GM20000 (cell line): ENCODE measurements at regions not wholly inside any gene's neighbourhood (a gene's known extent, or its start where the extent isn't known, plus 50 kb on each side); places are given as distances from the start of the nearest gene placed in this dataset.

ENCODE experiments used
- DNase-seq: peaks from one replicate; pipeline ENCODE4 v3.0.0; 2012; ENCODE audit warnings: low spot score
- CTCF ChIP-seq: IDR thresholded peaks from 2 replicates; pipeline ENCODE4 v1.5.1; 2012; ENCODE audit warnings: mild to moderate bottlenecking, control low read depth; ENCODE audit errors: extremely low read depth, missing control alignments

- DNase-seq = no peak
- TF ChIP-seq CTCF = no peak
Observed at GRCh38 chr9:90299968-90300367, 342.7 kb downstream of the DIRAS2 start.

GRCh38 chr9:90300611-90301276 is 341.9 kb downstream of the DIRAS2 start:
- no peak for DNase-seq
- TF ChIP-seq CTCF = no peak

- no peak for DNase-seq
- TF ChIP-seq CTCF = no peak
Observed at GRCh38 chr9:90301277-90301653, 341.4 kb downstream of the DIRAS2 start.

- no peak for TF ChIP-seq CTCF
- DNase-seq = no peak
Observed at GRCh38 chr9:90303655-90304054, 339.0 kb downstream of the DIRAS2 start.

GRCh38 chr9:90306158-90306557 is 336.5 kb downstream of the DIRAS2 start:
- DNase-seq = no peak
- TF ChIP-seq CTCF = no peak

GRCh38 chr9:90307167-90307833 is 335.3 kb downstream of the DIRAS2 start:
- DNase-seq = no peak
- TF ChIP-seq CTCF = no peak

GRCh38 chr9:90307891-90308290 is 334.7 kb downstream of the DIRAS2 start:
- DNase-seq = no peak
- no peak for TF ChIP-seq CTCF
